Esophagus squamous epithelium (tissue), 5 donors: ENCODE measurements at regions not wholly inside any gene's neighbourhood (a gene's known extent, or its start where the extent isn't known, plus 50 kb on each side); places are given as distances from the start of the nearest gene placed in this dataset.

Experiments
- DNase-seq: peaks from one replicate; lab custom pipeline; 2025; lab: John Stamatoyannopoulos, UW
- H3K27ac ChIP-seq, 4 donors: fragments of 200-600 bp; sonication (generic); one replicate each; pipeline ENCODE4 v1.5.1; 2016 to 2019; ENCODE audit warnings: mild to moderate bottlenecking in 1 of 4
- H3K27me3 ChIP-seq, 4 donors: fragments of 200-600 bp; sonication (generic); 1 replicate in 3 of 4; 2 replicates in 1 of 4; pipeline versions ENCODE4 v1.5.1 to v1.6.0; 2017 to 2021; ENCODE audit warnings: antibody characterized with exemption in 1 of 4
- H3K36me3 ChIP-seq, 3 donors: fragments of 200-600 bp; sonication (generic); one replicate each; pipeline ENCODE4 v1.5.1; 2016 to 2019
- H3K4me1 ChIP-seq, 3 donors: fragments of 200-600 bp; sonication (generic); one replicate each; pipeline ENCODE4 v1.5.1; 2017 to 2019
- H3K4me3 ChIP-seq, 4 donors: fragments of 200-600 bp; sonication (generic); 1 replicate in 3 of 4; 2 replicates in 1 of 4; pipeline ENCODE4 v1.5.1; 2016 to 2019; ENCODE audit warnings: mild to moderate bottlenecking in 2 of 4, moderate library complexity in 1 of 4
- H3K9me3 ChIP-seq, 3 donors: fragments of 200-600 bp; sonication (generic); one replicate each; pipeline ENCODE4 v1.5.1; 2016 to 2019
- POLR2A ChIP-seq, 4 donors: fragments of 450-650 bp; IDR thresholded peaks; one replicate each; pipeline ENCODE4 v1.6.1; 2017; ENCODE audit warnings: antibody characterized with exemption in 4 of 4, mild to moderate bottlenecking in 4 of 4, moderate library complexity in 3 of 4
- whole genome bisulfite sequencing, 2 donors: methylation state at CpG; one replicate each; pipeline ENCODE4 v1.1.5; 2018; 5-methylcytosine and 5-hydroxymethylcytosine counted together
- intact Hi-C: fragments of 100-400 bp; cut with DNase I; formaldehyde crosslinking; loops from one replicate; pipeline ENCODE4 v1.15.0; 2022
- TF ChIP-seq, protein P1 (sequence below), 6 experiments: fragments of 450-650 bp in 4 of 6; fragments of 200-600 bp in 2 of 6; sonication (generic) in 2 of 6; IDR thresholded peaks; one replicate each; pipeline ENCODE4 v1.5.1; 2016 to 2019; ENCODE audit warnings: antibody characterized with exemption in 6 of 6, mild to moderate bottlenecking in 4 of 6, moderate library complexity in 4 of 6
- donor health status: DM: yes; HTN: yes; CAD: no.

DNA sequence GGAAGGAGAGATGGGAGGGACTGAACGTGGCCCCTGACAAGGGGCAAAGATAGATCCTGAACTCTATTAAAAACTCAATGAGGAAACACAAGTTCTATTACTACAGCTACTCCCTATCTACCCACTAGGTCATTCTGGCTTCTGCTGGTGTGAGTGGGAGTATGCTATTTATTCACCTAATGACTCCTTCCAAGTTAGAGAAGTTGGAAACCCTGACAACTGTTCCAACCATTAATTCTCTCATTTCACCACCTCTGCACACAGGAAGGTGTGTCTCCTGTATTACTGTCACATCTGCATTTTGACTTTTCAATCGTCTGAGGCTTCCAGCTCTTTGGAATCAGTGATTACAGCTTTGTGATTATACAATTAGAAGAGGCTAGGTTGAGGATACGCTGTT is 169.4 kb upstream of the ADO start:
- H3K4me3 ChIP-seq = no peak overlapping the region
- H3K9me3 ChIP-seq = no peaks in the 10 kb centered on the region
- WGBS, 2 donors = 67 to 78% methylated on average over 3 of the region's 3 CpGs
- TF ChIP-seq, protein P1, sequence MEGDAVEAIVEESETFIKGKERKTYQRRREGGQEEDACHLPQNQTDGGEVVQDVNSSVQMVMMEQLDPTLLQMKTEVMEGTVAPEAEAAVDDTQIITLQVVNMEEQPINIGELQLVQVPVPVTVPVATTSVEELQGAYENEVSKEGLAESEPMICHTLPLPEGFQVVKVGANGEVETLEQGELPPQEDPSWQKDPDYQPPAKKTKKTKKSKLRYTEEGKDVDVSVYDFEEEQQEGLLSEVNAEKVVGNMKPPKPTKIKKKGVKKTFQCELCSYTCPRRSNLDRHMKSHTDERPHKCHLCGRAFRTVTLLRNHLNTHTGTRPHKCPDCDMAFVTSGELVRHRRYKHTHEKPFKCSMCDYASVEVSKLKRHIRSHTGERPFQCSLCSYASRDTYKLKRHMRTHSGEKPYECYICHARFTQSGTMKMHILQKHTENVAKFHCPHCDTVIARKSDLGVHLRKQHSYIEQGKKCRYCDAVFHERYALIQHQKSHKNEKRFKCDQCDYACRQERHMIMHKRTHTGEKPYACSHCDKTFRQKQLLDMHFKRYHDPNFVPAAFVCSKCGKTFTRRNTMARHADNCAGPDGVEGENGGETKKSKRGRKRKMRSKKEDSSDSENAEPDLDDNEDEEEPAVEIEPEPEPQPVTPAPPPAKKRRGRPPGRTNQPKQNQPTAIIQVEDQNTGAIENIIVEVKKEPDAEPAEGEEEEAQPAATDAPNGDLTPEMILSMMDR (IDR thresholded peaks at IDR 0.05) = no peak
- TF ChIP-seq POLR2A (IDR thresholded peaks at IDR 0.05) = no peak
- H3K27ac ChIP-seq = no peak overlapping the region
- H3K4me1 ChIP-seq = peaks cover 0 to 25% (median 10%) of the 10 kb centered on the region in 3 donors
- intact Hi-C loops = no loop called here
- H3K27me3 ChIP-seq = no peaks in the 10 kb centered on the region
- H3K36me3 ChIP-seq = no peaks in the 10 kb centered on the region
- DNase-seq = no peak

DNA sequence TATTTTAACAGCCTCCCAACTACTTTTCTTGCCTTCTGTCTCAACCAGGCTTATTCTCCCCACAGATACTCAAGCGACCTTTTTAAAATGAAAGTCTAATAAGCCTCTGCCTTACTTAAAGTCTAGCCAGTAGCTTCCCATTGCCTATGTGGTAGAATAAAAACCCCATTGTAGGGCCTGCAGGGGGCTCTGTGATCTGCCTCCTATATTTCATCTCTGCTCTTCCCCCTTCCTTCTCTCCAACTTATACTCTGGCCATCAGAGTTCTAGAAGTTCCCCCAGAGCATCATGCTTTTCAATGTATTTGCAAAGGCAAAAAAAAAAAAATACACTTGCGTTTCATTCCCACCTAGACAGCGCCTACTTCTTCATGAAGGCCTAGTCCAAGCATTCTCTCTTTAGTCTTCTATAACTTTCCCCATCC is 167.7 kb upstream of the ADO start:
- no peaks in the 10 kb centered on the region for H3K27me3 ChIP-seq
- H3K4me3 ChIP-seq = peak overlapping the region in 2 of 4 donors; percentile 5 to 40
- peaks cover 0 to 25% (median 10%) of the 10 kb centered on the region in 3 donors for H3K4me1 ChIP-seq
- no peaks in the 10 kb centered on the region for H3K9me3 ChIP-seq
- intact Hi-C loops = no loop called here
- H3K36me3 ChIP-seq = no peaks in the 10 kb centered on the region
- DNase-seq = no peak
- TF ChIP-seq, protein P1 (IDR thresholded peaks at IDR 0.05) = no peak
- TF ChIP-seq POLR2A (IDR thresholded peaks at IDR 0.05) = no peak
- WGBS, 2 donors = 49 to 50% methylated on average over 3 of the region's 3 CpGs
- H3K27ac ChIP-seq = peak overlapping the region in 3 of 4 donors; percentile 56 to 59 (median 56)

DNA sequence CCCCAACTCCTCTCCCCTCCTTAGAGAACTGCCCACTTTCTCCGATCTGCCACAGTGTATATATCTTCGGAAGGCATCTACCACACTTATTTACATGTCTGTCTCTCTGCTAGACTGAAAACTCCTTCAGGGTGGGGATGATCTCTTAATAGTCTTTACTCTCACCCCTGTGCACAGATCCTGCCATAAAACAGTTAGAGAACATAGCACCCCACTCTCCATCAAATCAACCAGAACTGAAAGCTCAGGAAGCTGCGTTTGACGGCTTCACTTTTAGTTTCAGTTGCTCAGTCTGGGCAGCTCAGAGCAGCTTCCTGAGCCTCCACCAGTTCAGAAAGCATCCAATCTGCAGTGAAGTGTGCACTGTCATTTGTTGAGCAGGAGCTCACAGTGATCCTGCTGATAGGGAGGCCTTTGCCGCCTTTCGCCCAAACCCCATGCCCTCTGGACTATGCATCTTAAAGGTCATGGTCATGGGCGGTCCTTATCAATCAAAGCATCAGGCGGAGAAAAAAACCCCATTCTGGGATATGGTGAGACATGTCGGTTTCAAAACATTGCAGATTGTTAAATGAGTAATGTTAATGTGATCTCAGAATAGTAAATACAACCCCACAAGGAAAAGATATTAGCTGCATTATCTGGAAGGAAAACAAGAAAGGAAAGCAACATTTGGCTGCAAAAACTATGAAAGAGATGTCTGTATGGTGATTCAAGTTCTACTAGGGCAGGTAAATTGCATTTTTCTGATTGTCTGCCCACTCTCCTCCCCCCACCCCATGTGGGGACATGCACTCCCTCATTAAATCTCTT is 167.1 kb upstream of the ADO start:
- TF ChIP-seq, protein P1 (IDR thresholded peaks at IDR 0.05) = no peak
- TF ChIP-seq POLR2A (IDR thresholded peaks at IDR 0.05) = no peak
- H3K4me3 ChIP-seq = peak overlapping the region in 2 of 4 donors; percentile 5 to 40
- intact Hi-C loops = no loop called here
- no peaks in the 10 kb centered on the region for H3K9me3 ChIP-seq
- H3K4me1 ChIP-seq = peaks cover 0 to 25% (median 10%) of the 10 kb centered on the region in 3 donors
- no peaks in the 10 kb centered on the region for H3K36me3 ChIP-seq
- peak overlapping the region; percentile 50 to 59 (median 56) for H3K27ac ChIP-seq
- no peaks in the 10 kb centered on the region for H3K27me3 ChIP-seq
- DNase-seq = no peak
- WGBS, 2 donors = 14 to 26% methylated on average over 6 to 7 of the region's 9 CpGs

DNA sequence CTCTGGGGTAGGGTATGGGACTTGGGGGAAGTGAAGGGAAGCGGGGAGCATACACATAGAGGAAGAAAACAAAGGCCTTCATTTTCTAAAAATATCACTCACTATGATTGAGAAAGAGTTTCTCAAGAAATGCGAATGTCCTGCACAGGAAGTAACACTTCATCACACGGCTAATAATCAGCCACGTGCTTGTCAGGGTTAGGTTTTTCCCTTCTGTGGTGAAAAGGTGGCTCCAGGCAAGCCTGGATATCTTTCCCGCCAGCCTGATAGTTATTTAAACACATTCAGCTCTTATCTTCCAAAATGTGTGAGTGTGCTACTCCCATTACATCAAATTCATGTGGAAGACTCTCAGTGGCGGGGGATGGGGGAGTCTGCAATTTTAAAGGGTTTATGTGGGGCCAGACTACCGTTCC is 166.4 kb upstream of the ADO start:
- WGBS, 2 donors = 27 to 37% methylated on average over 7 of the region's 7 CpGs
- Histone ChIP-seq H3K27me3 (no peaks in the 10 kb centered on the region), H3K27ac (peak overlapping the region; percentile 50 to 59 (median 56)), H3K4me3 (no peak overlapping the region), H3K36me3 (no peaks in the 10 kb centered on the region), H3K9me3 (no peaks in the 10 kb centered on the region), H3K4me1 (peaks cover 0 to 25% (median 10%) of the 10 kb centered on the region in 3 donors)
- TF ChIP-seq POLR2A (IDR thresholded peaks at IDR 0.05) = no peak
- TF ChIP-seq, protein P1 (IDR thresholded peaks at IDR 0.05) = no peak
- intact Hi-C loops = no loop called here
- DNase-seq = no peak

DNA sequence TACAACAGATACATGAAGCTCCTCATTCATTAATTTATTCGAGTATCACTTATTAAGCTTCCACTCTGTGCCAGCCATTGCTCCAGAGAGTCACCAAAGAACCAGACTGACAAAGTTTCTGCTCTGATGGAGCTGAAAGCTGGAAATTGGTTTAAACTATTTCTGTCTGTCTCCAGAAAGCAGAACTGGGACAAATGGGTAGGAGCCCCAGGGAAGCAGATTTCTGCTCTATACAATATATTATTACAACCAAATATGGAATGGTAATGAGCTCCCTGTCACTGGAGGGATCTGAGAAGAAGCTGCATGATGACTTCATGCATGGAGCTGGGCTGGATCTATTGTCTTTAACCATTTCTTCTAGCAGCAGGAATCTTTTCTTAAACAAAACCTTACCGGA is 165.4 kb upstream of the ADO start:
- Histone ChIP-seq H3K4me1 (peaks cover 0 to 25% (median 10%) of the 10 kb centered on the region in 3 donors), H3K27ac (no peak overlapping the region), H3K9me3 (no peaks in the 10 kb centered on the region), H3K27me3 (no peaks in the 10 kb centered on the region), H3K4me3 (no peak overlapping the region), H3K36me3 (no peaks in the 10 kb centered on the region)
- intact Hi-C loops = no loop called here
- DNase-seq = no peak
- WGBS, 2 donors = 89 to 94% methylated on average over 2 of the region's 2 CpGs
- TF ChIP-seq, protein P1 (IDR thresholded peaks at IDR 0.05) = no peak
- no peak for TF ChIP-seq POLR2A (IDR thresholded peaks at IDR 0.05)
